ENCODE measurements at regions not wholly inside any gene's neighbourhood (a gene's known extent, or its start where the extent isn't known, plus 50 kb on each side); places are given as distances from the start of the nearest gene placed in this dataset.
"Not testable (repeated sequence)": the region's sequence is repeated elsewhere in the genome, so short reads cannot be mapped to it uniquely, and the experiment has no call there.

DNA sequence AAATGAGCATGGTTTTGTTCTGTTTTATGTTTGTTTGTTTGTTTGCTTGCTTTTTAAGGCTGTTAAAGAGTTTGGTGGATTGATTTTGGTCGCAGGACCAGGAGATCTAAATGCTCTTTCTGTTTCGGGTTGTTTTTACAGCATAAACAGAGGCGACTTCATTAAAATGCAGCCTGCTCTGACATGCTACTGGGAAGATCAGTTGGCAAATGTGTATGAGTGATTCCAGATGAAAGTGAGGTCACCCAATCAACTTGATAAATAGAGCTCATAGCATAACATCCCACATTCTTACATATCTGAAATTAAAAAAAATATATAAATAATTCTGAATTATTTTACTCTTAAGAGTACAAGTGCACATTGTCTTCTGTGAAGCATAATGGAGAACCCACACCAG is 947.7 kb downstream of the GALC start:
- H3K27ac ChIP-seq (ENCODE audit: insufficient read depth, low read length, poor library complexity, severe bottlenecking): no peak overlapping the region
- H3K36me3 ChIP-seq (ENCODE audit: control insufficient read depth, insufficient read depth, low read length): no peaks in the 10 kb centered on the region
- DNase-seq: no peak
- no peaks in the 10 kb centered on the region for H3K4me1 ChIP-seq (ENCODE audit: control insufficient read depth, insufficient read depth, low read length, poor library complexity, severe bottlenecking)
- no peaks in the 10 kb centered on the region for H3K27me3 ChIP-seq (replicated peaks; ENCODE audit: control insufficient read depth, insufficient read depth, low read length, poor library complexity, severe bottlenecking)
- H3K9me3 ChIP-seq (ENCODE audit: control insufficient read depth, low read length): no peaks in the 10 kb centered on the region
- no peak overlapping the region for H3K4me3 ChIP-seq (ENCODE audit: insufficient read depth, low read depth, low read length, poor library complexity, severe bottlenecking)

DNA sequence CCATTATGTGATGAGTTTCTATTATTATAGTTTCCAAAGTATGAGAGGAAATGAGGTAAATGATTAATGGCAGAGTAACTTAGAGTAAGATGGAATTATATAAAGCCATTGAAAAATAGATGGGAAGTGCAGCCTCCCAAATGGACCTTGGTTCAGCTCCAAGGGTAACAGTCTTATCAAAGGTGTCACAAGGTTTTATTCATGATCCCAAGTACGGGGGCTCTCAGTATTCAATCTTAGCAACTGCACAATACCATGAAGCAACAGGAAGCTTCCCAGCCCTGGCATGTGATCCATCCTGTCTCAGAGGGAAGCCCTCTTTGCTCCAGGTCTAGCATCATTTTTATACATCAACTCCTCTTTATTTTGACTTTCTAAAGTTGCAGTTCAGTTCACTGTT is 948.2 kb downstream of the GALC start:
- no peaks in the 10 kb centered on the region for H3K9me3 ChIP-seq (ENCODE audit: control insufficient read depth, low read length)
- no peaks in the 10 kb centered on the region for H3K36me3 ChIP-seq (ENCODE audit: control insufficient read depth, insufficient read depth, low read length)
- no peak overlapping the region for H3K4me3 ChIP-seq (ENCODE audit: insufficient read depth, low read depth, low read length, poor library complexity, severe bottlenecking)
- DNase-seq: no peak
- H3K27me3 ChIP-seq (replicated peaks; ENCODE audit: control insufficient read depth, insufficient read depth, low read length, poor library complexity, severe bottlenecking): no peaks in the 10 kb centered on the region
- H3K27ac ChIP-seq (ENCODE audit: insufficient read depth, low read length, poor library complexity, severe bottlenecking): no peak overlapping the region
- no peaks in the 10 kb centered on the region for H3K4me1 ChIP-seq (ENCODE audit: control insufficient read depth, insufficient read depth, low read length, poor library complexity, severe bottlenecking)

DNA sequence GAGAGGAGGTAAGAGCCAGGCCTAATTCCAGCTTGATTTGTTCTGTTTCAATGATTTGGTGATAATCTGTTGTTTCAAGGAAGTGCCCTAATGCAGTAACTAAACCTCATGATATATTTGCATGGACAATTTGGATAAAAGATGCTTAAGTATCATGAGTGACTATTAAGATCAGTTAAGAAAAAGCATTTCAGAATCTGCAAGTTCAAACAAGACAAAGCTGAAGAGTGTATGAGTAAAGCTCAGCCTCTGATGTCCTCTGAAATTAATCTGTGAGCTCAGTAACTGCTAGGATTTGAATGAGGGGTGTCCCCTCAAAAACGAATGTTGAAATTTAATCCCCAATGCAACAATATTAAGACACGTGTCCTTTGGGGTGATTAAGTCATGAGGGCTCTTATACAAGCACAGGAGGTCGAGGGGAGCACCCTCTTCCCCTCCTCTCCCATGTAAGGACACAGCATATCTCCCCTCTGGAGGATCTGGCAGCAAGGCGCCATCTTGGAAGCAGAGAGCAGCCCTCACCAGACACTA is 949.2 kb downstream of the GALC start:
- Histone ChIP-seq H3K4me1 (ENCODE audit: control insufficient read depth, insufficient read depth, low read length, poor library complexity, severe bottlenecking) (no peaks in the 10 kb centered on the region), H3K4me3 (ENCODE audit: insufficient read depth, low read depth, low read length, poor library complexity, severe bottlenecking) (no peak overlapping the region), H3K27me3 (replicated peaks; ENCODE audit: control insufficient read depth, insufficient read depth, low read length, poor library complexity, severe bottlenecking) (no peaks in the 10 kb centered on the region), H3K27ac (ENCODE audit: insufficient read depth, low read length, poor library complexity, severe bottlenecking) (no peak overlapping the region), H3K36me3 (ENCODE audit: control insufficient read depth, insufficient read depth, low read length) (no peaks in the 10 kb centered on the region), H3K9me3 (ENCODE audit: control insufficient read depth, low read length) (no peaks in the 10 kb centered on the region)
- no peak for DNase-seq

DNA sequence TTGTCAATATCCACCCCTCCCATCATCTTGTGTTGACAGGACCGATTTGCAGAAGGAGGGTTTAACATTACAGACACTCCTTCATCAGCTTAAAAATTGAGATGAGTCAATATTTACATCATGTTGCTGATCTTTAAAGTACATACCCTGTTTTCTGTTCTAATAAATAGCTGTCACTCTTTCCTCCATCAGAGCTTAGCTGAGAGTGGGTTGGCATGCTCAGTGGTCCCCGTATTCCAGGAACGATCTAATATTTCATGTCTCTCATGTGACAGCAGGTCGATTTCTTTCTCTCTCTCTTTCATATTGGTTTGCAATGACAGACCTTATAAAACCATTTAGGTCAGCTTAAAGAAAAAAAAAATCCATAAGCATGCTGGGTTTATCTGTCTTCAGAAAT is 950.6 kb downstream of the GALC start:
- no peaks in the 10 kb centered on the region for H3K27me3 ChIP-seq (replicated peaks; ENCODE audit: control insufficient read depth, insufficient read depth, low read length, poor library complexity, severe bottlenecking)
- H3K9me3 ChIP-seq (ENCODE audit: control insufficient read depth, low read length): no peaks in the 10 kb centered on the region
- DNase-seq: no peak
- no peak overlapping the region for H3K4me3 ChIP-seq (ENCODE audit: insufficient read depth, low read depth, low read length, poor library complexity, severe bottlenecking)
- H3K27ac ChIP-seq (ENCODE audit: insufficient read depth, low read length, poor library complexity, severe bottlenecking): no peak overlapping the region
- H3K4me1 ChIP-seq (ENCODE audit: control insufficient read depth, insufficient read depth, low read length, poor library complexity, severe bottlenecking): no peaks in the 10 kb centered on the region
- H3K36me3 ChIP-seq (ENCODE audit: control insufficient read depth, insufficient read depth, low read length): no peaks in the 10 kb centered on the region

DNA sequence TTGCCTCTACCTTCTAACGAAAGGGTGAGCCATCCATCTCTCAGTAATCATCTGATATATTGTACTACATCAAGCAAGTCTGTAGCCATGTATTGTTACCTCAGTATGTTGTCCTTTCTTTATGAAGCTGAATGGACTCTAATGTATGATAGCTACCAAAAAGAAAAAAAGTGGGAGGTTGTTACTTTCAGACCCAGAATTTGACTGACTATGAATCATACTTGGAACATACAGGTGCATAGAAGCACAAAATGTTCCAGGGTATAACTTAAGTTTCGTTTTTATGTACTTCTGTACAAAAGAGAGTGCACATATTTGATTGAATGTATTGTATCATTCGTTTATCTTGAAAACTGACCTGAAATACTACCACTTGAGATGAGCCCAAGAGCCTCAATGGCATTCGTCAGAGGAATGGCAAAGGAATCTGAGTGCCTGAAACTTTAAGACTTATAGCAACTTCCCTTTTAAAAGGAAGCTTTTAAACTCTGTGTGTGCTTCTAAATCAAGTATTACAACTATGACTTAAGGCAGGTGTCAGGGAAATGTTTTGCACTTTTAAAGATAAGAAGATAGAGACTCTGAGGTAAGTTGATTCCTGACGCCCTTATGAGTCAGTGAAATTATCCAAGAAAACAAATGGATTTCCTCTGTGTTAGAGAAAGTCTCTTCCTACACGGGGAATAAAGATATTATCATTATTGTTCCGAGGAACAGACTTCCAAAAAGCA is 951.5 kb downstream of the GALC start:
- DNase-seq: no peak
- Histone ChIP-seq H3K27me3 (replicated peaks; ENCODE audit: control insufficient read depth, insufficient read depth, low read length, poor library complexity, severe bottlenecking) (no peaks in the 10 kb centered on the region), H3K4me3 (ENCODE audit: insufficient read depth, low read depth, low read length, poor library complexity, severe bottlenecking) (no peak overlapping the region), H3K27ac (ENCODE audit: insufficient read depth, low read length, poor library complexity, severe bottlenecking) (no peak overlapping the region), H3K36me3 (ENCODE audit: control insufficient read depth, insufficient read depth, low read length) (no peaks in the 10 kb centered on the region), H3K4me1 (ENCODE audit: control insufficient read depth, insufficient read depth, low read length, poor library complexity, severe bottlenecking) (no peaks in the 10 kb centered on the region), H3K9me3 (ENCODE audit: control insufficient read depth, low read length) (no peaks in the 10 kb centered on the region)

DNA sequence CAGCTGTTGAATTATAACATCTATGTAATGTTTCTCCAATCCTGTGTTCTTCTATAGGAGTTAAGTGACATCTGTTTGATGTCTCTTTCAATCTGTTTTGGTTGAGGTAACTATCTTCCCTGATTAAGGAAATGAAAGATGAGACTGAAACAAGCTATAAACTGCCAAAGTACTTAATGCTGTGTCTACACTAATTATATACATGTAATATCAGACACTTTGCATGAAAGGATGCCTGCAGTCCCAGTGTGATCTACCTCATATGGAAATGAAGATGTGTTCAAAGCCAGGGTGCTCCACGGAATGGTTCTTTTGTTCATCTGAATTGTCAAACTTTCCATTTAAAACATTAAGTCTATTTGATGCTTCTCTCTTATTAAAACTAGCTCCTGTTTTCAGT is 958.3 kb downstream of the GALC start:
- Histone ChIP-seq H3K27me3 (replicated peaks; ENCODE audit: control insufficient read depth, insufficient read depth, low read length, poor library complexity, severe bottlenecking) (no peaks in the 10 kb centered on the region), H3K4me3 (ENCODE audit: insufficient read depth, low read depth, low read length, poor library complexity, severe bottlenecking) (no peak overlapping the region), H3K36me3 (ENCODE audit: control insufficient read depth, insufficient read depth, low read length) (no peaks in the 10 kb centered on the region), H3K4me1 (ENCODE audit: control insufficient read depth, insufficient read depth, low read length, poor library complexity, severe bottlenecking) (no peaks in the 10 kb centered on the region), H3K9me3 (ENCODE audit: control insufficient read depth, low read length) (no peaks in the 10 kb centered on the region), H3K27ac (ENCODE audit: insufficient read depth, low read length, poor library complexity, severe bottlenecking) (no peak overlapping the region)
- DNase-seq: no peak

DNA sequence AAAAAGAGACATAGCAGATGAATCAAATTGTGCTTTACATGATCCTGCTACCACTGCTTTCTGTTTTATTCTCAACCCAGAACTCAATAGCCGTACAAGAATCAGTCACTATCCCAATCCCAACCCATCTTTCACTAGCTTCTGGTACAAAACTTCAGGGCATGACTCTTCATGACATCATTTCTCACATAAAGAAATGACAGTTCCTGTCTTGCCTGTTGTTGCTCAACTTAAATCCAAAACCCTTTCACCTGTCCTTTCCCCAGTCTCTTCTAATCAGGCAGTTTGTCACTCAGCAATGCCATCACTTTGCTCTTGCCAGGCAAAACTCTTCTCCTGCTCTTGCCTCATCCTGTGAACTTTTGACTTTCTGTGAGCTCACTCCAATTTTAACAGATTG is 962.8 kb downstream of the GALC start:
- Histone ChIP-seq H3K4me1 (ENCODE audit: control insufficient read depth, insufficient read depth, low read length, poor library complexity, severe bottlenecking) (no peaks in the 10 kb centered on the region), H3K36me3 (ENCODE audit: control insufficient read depth, insufficient read depth, low read length) (no peaks in the 10 kb centered on the region), H3K27me3 (replicated peaks; ENCODE audit: control insufficient read depth, insufficient read depth, low read length, poor library complexity, severe bottlenecking) (no peaks in the 10 kb centered on the region), H3K9me3 (ENCODE audit: control insufficient read depth, low read length) (no peaks in the 10 kb centered on the region), H3K4me3 (ENCODE audit: insufficient read depth, low read depth, low read length, poor library complexity, severe bottlenecking) (no peak overlapping the region), H3K27ac (ENCODE audit: insufficient read depth, low read length, poor library complexity, severe bottlenecking) (no peak overlapping the region)
- DNase-seq: no peak

DNA sequence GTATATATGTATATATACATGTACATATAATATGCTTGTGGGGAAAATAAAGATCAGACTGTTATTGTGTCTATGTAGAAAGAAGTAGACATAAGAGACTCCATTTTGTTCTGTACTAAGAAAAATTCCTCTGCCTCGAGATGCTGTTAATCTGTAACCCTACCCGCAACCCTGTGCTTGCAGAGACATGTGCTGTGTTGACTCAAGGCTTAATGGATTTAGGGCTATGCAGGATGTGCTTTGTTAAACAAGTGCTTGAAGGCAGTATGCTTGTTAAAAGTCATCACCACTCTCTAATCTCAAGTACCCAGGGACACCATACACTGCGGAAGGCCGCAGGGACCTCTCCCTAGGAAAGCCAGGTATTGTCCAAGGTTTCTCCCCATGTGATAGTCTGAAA is 972.9 kb downstream of the GALC start:
- H3K9me3 ChIP-seq (ENCODE audit: control insufficient read depth, low read length); H3K27me3 ChIP-seq (replicated peaks; ENCODE audit: control insufficient read depth, insufficient read depth, low read length, poor library complexity, severe bottlenecking); H3K27ac ChIP-seq (ENCODE audit: insufficient read depth, low read length, poor library complexity, severe bottlenecking); H3K4me1 ChIP-seq (ENCODE audit: control insufficient read depth, insufficient read depth, low read length, poor library complexity, severe bottlenecking); H3K36me3 ChIP-seq (ENCODE audit: control insufficient read depth, insufficient read depth, low read length); H3K4me3 ChIP-seq (ENCODE audit: insufficient read depth, low read depth, low read length, poor library complexity, severe bottlenecking); DNase-seq: not testable (repeated sequence)

DNA sequence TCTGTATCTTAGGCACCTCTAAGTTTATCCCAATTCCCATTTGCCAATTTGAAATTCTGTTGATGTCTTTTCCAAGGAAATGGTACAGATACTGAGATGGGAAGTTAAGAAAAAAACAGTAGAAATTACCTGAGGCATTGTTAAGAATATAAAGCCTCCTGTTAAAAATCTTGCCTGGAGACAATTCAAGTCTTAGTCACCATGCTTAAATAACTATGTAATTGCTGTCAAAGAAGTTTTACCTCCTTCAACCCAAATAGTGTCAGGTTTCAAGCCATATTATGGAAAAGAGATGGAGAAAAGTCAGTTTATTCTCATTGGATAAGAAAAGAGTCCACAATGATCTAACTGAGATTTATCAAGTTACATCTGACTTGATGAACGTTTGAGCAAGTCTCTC is 974.7 kb downstream of the GALC start:
- H3K36me3 ChIP-seq (ENCODE audit: control insufficient read depth, insufficient read depth, low read length): no peaks in the 10 kb centered on the region
- H3K4me3 ChIP-seq (ENCODE audit: insufficient read depth, low read depth, low read length, poor library complexity, severe bottlenecking): no peak overlapping the region

DNA sequence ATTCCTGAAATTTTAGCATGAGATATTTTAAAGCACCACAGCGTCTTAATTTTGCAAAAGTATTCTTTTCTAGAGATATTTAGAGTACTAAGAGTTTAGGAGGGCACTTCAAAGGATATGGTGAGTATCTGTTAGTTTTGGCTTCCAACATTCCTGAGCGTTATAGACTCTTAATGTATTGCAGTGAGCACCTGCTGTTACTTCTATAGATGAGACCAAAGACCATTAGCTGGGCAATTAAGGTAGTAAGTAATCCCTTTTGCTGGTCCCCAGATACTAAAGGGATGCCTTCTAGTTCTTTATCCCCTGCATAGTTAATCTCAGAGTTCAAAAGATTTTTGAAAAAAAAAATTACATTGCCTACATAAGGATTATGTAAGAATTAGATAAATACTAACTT is 975.6 kb downstream of the GALC start:
- no peaks in the 10 kb centered on the region for H3K4me1 ChIP-seq (ENCODE audit: control insufficient read depth, insufficient read depth, low read length, poor library complexity, severe bottlenecking)
- no peak for DNase-seq
- no peaks in the 10 kb centered on the region for H3K9me3 ChIP-seq (ENCODE audit: control insufficient read depth, low read length)
- no peaks in the 10 kb centered on the region for H3K27me3 ChIP-seq (replicated peaks; ENCODE audit: control insufficient read depth, insufficient read depth, low read length, poor library complexity, severe bottlenecking)
- H3K4me3 ChIP-seq (ENCODE audit: insufficient read depth, low read depth, low read length, poor library complexity, severe bottlenecking): no peak overlapping the region
- no peak overlapping the region for H3K27ac ChIP-seq (ENCODE audit: insufficient read depth, low read length, poor library complexity, severe bottlenecking)
- no peaks in the 10 kb centered on the region for H3K36me3 ChIP-seq (ENCODE audit: control insufficient read depth, insufficient read depth, low read length)

More for the DNA sequence above, 974.7 kb downstream of the GALC start:
- H3K27me3 ChIP-seq (replicated peaks; ENCODE audit: control insufficient read depth, insufficient read depth, low read length, poor library complexity, severe bottlenecking): no peaks in the 10 kb centered on the region
- no peaks in the 10 kb centered on the region for H3K4me1 ChIP-seq (ENCODE audit: control insufficient read depth, insufficient read depth, low read length, poor library complexity, severe bottlenecking)
- DNase-seq: no peak
- no peak overlapping the region for H3K27ac ChIP-seq (ENCODE audit: insufficient read depth, low read length, poor library complexity, severe bottlenecking)
- H3K9me3 ChIP-seq (ENCODE audit: control insufficient read depth, low read length): no peaks in the 10 kb centered on the region
